ENCODE measurements at regions not wholly inside any gene's neighbourhood (a gene's known extent, or its start where the extent isn't known, plus 50 kb on each side); places are given as distances from the start of the nearest gene placed in this dataset.

DNA sequence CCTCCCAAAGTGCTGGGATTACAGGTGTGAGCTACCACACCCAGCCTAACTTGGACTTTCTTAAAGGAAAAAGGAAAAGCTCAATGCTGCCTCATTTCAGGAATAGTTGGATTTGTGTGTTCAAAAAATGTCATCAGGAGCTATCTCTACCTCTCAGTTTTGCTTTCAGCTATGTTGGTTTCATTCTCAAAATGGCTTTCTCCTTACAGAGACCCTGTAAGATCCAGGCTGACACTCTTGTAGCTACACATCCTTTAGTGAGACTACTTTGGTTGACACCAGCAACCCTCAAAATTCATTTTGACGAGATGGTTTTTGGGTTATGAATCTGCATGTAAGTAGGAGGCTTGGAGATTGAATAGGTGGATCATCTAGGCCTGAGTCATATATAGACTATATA lies 269.7 kb upstream of the SORCS1 start:
- no peak overlapping the region for H3K27ac ChIP-seq
- H3K9me3 ChIP-seq = no peaks in the 10 kb centered on the region
- TF ChIP-seq, protein P1, sequence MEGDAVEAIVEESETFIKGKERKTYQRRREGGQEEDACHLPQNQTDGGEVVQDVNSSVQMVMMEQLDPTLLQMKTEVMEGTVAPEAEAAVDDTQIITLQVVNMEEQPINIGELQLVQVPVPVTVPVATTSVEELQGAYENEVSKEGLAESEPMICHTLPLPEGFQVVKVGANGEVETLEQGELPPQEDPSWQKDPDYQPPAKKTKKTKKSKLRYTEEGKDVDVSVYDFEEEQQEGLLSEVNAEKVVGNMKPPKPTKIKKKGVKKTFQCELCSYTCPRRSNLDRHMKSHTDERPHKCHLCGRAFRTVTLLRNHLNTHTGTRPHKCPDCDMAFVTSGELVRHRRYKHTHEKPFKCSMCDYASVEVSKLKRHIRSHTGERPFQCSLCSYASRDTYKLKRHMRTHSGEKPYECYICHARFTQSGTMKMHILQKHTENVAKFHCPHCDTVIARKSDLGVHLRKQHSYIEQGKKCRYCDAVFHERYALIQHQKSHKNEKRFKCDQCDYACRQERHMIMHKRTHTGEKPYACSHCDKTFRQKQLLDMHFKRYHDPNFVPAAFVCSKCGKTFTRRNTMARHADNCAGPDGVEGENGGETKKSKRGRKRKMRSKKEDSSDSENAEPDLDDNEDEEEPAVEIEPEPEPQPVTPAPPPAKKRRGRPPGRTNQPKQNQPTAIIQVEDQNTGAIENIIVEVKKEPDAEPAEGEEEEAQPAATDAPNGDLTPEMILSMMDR (IDR thresholded peaks at IDR 0.05) = no peak
- DNase-seq = no peak
- no peaks in the 10 kb centered on the region for H3K4me1 ChIP-seq
- no peaks in the 10 kb centered on the region for H3K36me3 ChIP-seq
- intact Hi-C loops (cut with DNase I) = no loop called here
- H3K27me3 ChIP-seq = no peaks in the 10 kb centered on the region
- no peak overlapping the region for H3K4me3 ChIP-seq
- H3K9ac ChIP-seq (ENCODE audit: low read depth in 2 of 2, low read length in 2 of 2) = no peak overlapping the region

DNA sequence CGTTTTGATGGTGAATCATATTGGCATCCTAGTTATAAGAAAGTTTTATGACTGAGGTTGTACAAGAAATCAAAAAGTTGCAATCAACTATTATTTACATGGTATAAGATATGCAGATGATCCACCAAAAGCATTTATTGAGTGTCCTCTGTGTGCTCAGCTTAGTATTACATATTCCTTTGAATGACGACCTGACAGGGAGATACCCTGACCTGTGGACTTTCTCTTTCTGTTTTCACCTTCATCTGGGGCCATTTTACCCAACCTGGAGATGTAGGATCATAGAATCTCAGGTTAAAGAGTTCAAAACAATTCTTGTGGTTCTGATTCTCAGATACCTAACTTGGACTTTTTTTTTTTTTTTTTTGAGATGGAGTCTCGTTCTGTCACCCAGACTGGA lies 269.1 kb upstream of the SORCS1 start:
- no peak overlapping the region for H3K27ac ChIP-seq
- no peak overlapping the region for H3K4me3 ChIP-seq
- H3K9me3 ChIP-seq = no peaks in the 10 kb centered on the region
- H3K9ac ChIP-seq (ENCODE audit: low read depth in 2 of 2, low read length in 2 of 2) = no peak overlapping the region
- intact Hi-C loops (cut with DNase I) = no loop called here
- DNase-seq = no peak
- TF ChIP-seq, protein P1 (IDR thresholded peaks at IDR 0.05) = no peak
- no peaks in the 10 kb centered on the region for H3K36me3 ChIP-seq
- H3K27me3 ChIP-seq = no peaks in the 10 kb centered on the region
- H3K4me1 ChIP-seq = no peaks in the 10 kb centered on the region

DNA sequence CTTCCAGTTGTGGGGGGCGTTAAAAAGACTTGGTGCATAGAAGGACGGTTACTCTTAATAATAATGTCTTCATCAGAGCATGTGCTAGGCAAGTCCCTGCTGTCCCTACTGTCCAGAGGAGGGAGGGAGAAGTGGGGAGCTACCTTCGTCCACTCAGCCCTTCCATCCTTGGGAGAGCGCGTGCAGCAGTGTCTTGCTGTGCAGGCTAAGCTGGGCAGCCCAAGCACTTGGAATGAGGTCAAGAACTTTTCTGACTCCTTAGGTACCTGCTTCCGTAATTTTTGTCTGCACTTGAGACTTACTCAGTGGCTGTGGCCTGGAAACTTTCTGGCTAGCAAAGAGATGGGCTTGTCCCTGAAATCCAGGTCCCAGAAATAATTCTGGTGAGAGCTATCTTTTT lies 265.9 kb upstream of the SORCS1 start:
- H3K4me3 ChIP-seq = no peak overlapping the region
- H3K27me3 ChIP-seq = no peaks in the 10 kb centered on the region
- DNase-seq = no peak
- H3K36me3 ChIP-seq = no peaks in the 10 kb centered on the region
- no peak overlapping the region for H3K9ac ChIP-seq (ENCODE audit: low read depth in 2 of 2, low read length in 2 of 2)
- intact Hi-C loops (cut with DNase I) = no loop called here
- H3K9me3 ChIP-seq = no peaks in the 10 kb centered on the region
- H3K27ac ChIP-seq = no peak overlapping the region
- TF ChIP-seq, protein P1 (IDR thresholded peaks at IDR 0.05) = no peak
- H3K4me1 ChIP-seq = no peaks in the 10 kb centered on the region

DNA sequence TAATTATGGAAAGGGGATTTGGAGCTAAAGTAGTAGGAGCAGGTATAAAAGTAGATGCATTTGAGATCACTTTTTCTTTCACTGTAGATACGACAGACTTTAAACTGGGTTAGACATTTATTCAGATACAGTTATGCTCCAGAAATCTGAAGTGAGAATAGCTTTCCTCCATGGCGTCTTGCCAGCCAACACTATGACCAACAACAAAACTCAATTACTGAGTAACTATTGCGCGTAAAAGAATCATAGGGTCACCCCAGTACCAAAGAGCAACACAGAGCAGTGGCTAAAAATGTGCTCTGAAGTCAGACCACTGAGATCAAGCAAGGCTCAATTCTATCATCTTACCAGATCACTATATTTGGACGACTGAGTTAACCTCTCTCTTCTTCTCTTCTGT lies 262.5 kb upstream of the SORCS1 start:
- Histone ChIP-seq H3K9ac (ENCODE audit: low read depth in 2 of 2, low read length in 2 of 2) (no peak overlapping the region), H3K9me3 (no peaks in the 10 kb centered on the region), H3K4me1 (no peaks in the 10 kb centered on the region), H3K4me3 (no peak overlapping the region), H3K27me3 (no peaks in the 10 kb centered on the region), H3K27ac (no peak overlapping the region), H3K36me3 (no peaks in the 10 kb centered on the region)
- TF ChIP-seq, protein P1 (IDR thresholded peaks at IDR 0.05) = no peak
- intact Hi-C loops (cut with DNase I) = no loop called here
- no peak for DNase-seq

DNA sequence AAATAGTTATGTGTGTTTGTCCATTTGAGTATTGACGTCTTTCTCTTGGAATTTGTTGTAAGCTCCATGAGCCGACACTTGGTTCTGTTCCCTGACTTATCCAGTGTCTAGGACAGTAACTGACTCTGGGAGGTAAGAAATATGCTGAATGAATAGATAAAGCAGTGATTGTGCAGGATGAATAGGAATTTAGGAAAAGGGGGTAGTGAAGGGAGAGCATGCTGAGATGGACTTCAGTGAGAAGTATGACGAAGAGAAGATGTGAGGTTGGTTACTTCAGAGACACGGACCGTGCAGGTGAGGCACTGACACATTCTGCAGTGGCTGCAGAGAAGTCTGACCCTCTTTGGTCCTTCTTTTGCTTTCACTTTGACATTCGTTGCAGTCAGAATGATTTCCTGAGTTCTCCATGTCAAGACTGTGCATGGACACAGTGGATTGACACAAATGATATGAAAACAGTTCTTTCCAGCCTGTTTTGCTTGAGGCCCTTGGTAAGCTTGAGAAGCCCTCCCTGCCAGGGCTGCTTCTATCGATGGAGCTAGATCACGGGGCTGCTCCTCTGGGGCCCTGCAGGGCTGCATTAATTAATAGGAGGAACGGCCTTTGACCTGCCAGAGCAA lies 261.5 kb upstream of the SORCS1 start:
- intact Hi-C loops (cut with DNase I) = no loop called here
- TF ChIP-seq, protein P1 (IDR thresholded peaks at IDR 0.05) = no peak
- Histone ChIP-seq H3K27ac (no peak overlapping the region), H3K4me1 (no peaks in the 10 kb centered on the region), H3K4me3 (no peak overlapping the region), H3K9me3 (no peaks in the 10 kb centered on the region), H3K27me3 (no peaks in the 10 kb centered on the region), H3K36me3 (no peaks in the 10 kb centered on the region), H3K9ac (ENCODE audit: low read depth in 2 of 2, low read length in 2 of 2) (no peak overlapping the region)
- no peak for DNase-seq

Measured in colonic mucosa (tissue), 4 donors.